ENCODE measurements at regions not wholly inside any gene's neighbourhood (a gene's known extent, or its start where the extent isn't known, plus 50 kb on each side); places are given as distances from the start of the nearest gene placed in this dataset.

DNA sequence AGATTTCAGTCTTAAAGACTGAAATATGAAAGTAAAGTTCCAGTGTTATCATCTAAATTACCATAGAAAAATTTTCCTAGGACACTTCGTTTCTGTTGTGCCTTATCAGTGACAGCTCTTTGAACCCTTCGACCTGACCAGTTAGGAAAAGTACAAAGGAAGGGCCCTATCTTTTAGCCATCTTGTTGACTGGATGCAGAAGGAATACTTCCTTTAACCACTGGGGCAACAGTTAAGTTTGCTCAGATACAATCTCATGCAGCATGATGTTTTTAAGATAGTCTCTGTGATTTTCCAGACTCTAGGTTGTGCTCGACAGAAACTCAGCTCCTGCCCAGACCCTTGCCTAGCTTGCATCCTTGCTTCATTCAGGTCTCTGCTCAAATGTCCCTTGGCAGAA is 210.5 kb upstream of the RPS6KA3 start:
- no peak for DNase-seq (ENCODE audit: low read depth in 3 of 3)

DNA sequence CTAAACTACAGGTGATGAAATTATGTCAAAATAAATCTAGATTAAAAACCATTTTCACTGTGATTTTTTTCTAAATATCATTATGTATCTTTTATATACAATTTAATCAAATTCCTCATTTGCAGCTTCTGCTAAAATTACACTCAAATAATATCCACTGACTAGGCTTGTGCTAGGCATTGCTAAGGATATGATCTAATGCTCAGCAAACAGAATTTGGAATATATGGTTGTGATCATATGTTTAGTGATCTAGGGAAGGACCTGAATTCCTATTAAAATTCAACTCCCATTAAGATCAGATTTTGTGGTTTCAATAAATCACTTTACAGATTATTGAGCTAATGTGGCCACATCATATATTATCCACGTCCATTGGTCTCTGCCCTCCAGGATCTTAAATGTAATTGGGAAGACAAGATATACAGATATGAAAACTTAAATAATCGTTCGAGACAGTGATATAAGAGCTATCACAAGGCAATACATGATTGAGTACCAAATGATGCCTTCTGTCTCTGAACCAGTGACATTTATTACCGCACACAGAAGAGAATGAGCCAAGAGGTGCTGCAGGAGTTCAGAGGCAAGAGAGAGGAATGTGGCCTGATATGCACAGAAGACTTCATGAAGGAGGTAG is 206.0 kb upstream of the RPS6KA3 start:
- no peak for DNase-seq (ENCODE audit: low read depth in 3 of 3)

DNA sequence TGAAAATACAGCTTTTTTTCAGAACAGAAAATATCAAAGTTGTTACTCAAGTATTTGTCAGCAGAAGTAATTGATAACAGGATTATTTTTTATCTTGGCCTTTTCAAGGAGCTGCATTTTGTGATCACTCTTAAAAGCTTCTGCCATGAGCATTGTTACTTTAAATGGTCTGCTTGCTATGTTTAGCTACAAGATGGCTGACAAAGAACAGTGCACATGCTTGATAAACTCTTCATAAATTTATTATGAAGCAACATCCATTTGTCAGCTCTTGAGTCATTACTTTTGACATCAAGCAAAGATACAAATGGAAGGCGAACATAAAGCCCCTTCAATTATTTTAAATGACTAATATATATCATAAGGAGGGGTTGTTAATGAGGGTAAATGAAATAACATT is 205.4 kb upstream of the RPS6KA3 start:
- DNase-seq (ENCODE audit: low read depth in 3 of 3) = no peak

DNA sequence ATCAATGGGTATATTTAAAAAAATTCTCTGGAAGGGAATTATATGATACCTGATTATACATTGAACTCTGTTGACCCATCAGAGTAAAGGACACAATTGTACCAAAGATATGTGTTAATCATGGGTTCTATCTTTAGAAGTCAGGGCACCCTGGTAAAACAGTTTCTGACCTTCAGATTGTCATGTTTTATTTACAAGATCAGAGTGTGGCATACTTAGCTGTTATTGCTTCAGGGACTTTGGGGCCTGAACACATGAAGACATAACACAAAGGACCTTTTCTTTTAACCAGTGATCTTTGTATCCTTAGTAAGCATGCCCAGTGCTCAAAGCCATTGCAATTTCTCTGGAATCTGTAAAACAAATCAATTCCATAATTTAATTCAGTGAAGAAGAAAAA is 204.8 kb upstream of the RPS6KA3 start:
- DNase-seq (ENCODE audit: low read depth in 3 of 3) = no peak

DNA sequence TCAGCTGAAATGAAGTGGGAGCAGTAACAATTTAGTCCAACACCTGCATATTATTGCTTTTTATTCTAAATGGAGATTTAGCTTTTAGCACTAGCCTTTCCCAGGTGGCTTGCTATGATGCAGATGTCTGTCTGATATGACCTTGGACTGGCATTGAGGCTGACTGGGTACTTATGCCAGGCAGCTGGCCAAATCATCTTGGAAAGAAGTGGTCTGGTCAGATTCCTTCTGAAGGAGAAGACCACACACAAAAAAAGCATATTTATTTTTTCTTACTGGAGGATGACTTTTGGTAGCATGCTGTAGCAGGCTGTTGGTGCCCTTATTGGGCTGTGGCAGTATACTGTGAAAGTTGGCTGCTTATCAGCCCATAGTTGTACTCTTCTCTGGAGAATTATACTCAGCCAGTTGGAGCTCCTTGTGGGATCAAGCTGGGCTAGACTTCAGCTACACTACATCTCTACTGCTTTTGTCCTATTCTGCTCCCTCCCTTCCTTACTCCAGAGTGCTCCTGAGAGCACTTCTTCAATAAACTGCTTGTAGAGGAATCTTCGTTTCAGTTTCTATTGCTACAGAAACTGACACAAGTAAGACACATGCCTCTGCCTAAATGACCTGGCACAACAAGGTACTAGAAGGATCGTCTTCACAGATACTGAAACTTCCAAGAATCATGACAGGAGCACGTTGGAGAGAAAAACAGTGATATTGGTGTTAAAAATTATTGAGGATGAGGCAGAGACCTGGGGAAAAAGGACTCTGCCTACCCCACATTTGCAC is 196.8 kb upstream of the RPS6KA3 start:
- no peak for DNase-seq (ENCODE audit: low read depth in 3 of 3)

GRCh38 chrX:20461576-20461975 is 194.9 kb upstream of the RPS6KA3 start:
- DNase-seq (ENCODE audit: low read depth in 3 of 3) = no peak

DNA sequence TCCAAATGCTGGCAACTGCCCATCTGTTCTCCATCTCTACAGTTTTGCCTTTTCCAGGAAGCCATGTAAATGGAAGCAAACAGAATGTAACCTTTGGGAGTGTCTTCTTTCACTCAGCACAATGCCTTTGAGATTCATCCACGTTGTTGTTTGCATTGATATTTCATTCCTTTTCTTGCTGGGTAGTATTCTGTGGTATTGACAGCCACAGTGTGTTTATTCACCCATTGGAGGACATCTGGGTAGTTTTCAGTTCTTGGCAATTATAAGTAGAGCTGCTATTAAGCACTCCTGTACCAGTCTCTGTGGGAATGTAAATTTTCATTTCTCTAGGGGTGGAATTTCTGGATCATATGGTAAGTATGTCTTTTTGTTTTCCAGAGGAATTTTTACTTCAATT is 194.3 kb upstream of the RPS6KA3 start:
- no peak for DNase-seq (ENCODE audit: low read depth in 3 of 3)

DNA sequence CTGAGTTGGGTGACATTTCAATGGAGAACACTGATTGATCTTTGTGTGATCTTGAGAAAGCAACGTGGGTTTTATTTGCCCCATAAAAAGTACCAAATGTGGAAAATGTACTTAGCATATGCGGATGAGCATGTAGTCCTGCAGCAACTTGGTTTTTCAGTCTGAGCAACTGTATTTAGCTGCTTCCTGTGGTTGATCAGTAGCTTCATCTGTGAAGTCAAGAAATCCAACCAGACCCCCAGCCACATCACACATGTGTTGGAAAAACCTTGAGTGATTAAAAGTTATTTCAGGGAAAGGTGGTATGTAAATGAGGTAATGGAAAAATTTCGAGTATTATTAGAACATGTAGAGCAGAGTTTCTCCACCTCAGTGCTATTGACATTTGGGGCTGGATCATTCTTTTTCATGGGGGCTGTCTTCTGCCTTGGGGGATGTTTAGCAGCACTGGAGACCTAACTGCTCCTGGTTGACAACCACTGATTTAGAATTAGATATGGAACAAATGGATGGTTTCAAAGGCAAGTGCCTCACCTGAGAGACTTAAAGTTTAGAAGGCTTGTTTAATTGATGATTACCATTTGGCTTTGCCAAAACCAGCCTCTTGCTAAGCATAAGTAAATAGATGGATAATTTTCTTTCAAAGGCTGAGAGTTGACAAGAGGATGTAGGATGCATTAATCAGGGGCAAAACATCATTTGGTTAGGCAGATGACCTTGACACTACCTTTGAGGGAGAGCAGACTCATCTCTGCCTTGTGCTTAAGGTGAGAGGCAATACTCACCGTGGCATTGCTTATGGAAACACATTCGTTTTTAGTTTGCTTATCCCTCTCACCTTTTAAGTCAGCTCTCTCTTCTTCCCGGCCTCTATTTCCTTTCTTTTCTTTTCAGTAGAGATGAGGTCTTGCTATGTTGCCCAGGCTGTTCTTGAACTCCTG is 193.0 kb upstream of the RPS6KA3 start:
- DNase-seq (ENCODE audit: low read depth in 3 of 3) = no peak

GRCh38 chrX:20456971-20457370 is 190.3 kb upstream of the RPS6KA3 start:
- no peak for DNase-seq (ENCODE audit: low read depth in 3 of 3)

DNA sequence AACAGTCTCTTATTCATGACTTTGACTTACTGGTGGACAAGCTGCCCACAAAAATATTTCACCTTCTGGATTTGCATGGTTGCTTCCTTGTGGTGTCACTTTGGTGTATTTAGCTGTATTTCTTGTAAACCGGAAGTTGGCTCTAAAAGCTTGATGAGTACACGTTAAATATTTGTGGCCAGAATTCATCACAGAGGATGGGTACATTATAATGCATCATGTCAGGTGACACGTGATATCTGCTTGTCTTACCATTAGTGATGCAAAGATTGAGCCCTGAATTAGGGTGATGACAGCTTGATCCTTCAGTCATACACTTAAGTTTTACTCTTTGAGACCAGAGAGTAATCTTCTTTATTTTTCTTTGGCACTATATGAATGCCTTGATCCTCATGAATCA is 188.3 kb upstream of the RPS6KA3 start:
- no peak for DNase-seq (ENCODE audit: low read depth in 3 of 3)

DNA sequence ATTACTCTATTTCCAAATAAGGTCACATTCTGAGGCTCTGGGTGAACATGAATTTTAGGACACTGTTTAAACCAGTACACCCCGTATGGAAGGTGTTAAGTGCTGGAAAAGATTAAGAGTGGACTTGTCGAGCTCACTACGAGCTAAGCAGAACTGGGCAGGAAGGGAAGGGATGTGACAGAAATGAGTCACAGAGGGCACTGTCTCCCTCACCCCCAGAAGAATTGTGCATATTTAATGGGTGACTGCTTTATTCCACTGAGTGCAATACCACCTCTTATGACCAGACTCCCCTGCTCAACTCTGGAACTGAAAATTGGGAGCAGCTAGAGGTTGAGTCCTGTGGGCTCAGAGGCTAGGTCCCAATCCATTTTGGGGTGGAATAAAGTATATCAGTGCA is 187.4 kb upstream of the RPS6KA3 start:
- no peak for DNase-seq (ENCODE audit: low read depth in 3 of 3)

DNA sequence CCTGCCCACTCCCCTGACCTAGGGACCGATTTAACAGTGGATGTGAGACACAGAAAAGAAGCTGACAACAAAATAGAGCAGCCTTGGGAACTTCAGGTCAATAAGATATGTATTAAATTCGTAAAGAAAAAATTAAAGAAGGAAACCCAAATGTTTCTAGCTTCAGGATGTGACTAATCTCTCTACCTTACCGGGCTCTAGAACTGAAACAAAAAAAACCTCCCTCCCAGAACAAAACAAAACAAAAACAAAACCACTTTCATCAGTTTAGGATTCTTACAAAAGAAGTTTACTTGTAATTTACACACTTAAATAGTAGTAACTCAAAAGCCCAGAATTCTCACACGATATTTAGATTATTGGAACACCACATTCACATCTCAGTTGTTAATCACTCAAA is 185.8 kb upstream of the RPS6KA3 start:
- DNase-seq (ENCODE audit: low read depth in 3 of 3) = no peak

DNA sequence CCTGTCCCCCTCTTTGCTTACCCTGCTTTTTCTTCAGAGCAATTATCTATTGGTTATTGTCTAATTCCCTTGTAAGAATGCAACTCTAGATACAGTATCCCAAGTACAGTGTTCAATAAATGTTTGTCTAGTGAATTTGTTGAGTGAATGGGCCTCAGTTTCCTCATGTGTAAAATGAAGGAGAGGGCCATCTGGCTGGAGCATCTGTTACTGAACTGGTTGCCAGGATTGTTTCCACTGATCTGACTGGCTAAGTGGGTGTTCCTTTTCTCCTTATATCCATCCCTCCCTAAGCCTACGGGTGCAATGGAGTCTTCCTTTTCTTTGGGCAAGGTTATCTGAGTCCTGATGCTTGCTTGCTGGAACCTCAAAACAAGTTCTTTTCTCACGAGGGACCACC is 185.2 kb upstream of the RPS6KA3 start:
- DNase-seq (ENCODE audit: low read depth in 3 of 3) = no peak

DNA sequence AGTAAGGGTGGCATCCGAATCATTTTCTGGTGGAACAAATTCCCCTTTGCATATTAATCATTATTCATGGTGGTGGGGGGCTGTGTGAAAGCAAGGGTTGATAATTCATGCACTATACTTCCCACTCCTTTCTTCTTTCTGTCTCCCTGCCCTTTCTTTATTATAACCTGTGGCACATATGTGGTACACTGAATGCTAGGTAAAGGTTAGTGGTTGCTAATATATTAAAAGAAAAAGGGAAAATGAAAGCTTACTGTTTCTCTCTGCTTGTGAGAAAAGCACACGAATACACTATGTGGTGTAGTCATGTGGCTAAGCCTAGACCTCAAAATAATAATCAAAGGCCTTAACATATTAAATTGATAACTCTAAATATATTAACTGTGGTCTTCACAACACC is 178.4 kb upstream of the RPS6KA3 start:
- DNase-seq (ENCODE audit: low read depth in 3 of 3) = no peak

DNA sequence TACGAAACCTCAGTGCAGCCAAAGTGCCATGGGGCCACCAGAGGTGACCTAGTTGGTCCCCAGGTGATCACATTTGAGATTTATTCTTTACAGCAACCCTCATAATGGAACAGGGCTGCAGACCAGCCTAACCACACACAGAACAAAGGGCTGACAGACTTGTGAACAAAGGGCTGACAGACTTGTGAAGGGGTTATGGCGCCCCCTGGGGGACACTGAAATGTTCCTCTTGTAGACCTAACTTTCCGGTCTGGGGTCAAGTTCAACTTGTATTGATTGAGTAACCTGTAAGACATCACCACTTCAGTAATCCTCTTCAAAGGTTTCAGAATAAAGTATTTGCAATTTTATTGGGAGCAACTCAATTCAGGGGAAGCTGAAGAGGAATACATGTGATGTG is 175.9 kb upstream of the RPS6KA3 start:
- peak; percentile 69 to 80 (median 73) for DNase-seq (ENCODE audit: low read depth in 3 of 3)

- no peak for DNase-seq (ENCODE audit: low read depth in 3 of 3)
Measured at GRCh38 chrX:20441123-20441522, 174.4 kb upstream of the RPS6KA3 start.

- DNase-seq (ENCODE audit: low read depth in 3 of 3) = no peak
Measured at GRCh38 chrX:20438871-20439526, 172.3 kb upstream of the RPS6KA3 start.

- DNase-seq (ENCODE audit: low read depth in 3 of 3) = no peak
Measured at GRCh38 chrX:20437683-20438082, 171.0 kb upstream of the RPS6KA3 start.

DNA sequence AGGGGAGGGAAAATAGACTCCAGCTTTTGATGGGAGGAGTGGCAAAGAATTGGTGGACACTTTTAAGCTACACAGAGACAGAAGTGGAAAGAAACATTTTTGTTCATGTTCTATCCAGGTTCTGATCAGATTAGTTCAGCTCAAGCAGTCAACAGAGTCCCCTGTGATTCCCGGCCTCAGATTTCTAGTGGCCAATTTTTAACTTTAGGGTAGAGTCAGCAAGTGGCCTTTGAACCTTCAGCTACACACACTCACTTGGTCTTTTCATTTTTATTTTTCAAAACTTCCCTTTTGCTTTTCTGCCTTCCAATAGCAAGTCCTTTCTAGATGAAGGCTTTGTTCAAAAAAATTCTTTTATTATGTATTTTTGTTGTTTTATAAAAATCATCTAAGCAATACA is 169.2 kb upstream of the RPS6KA3 start:
- DNase-seq (ENCODE audit: low read depth in 3 of 3) = no peak

DNA sequence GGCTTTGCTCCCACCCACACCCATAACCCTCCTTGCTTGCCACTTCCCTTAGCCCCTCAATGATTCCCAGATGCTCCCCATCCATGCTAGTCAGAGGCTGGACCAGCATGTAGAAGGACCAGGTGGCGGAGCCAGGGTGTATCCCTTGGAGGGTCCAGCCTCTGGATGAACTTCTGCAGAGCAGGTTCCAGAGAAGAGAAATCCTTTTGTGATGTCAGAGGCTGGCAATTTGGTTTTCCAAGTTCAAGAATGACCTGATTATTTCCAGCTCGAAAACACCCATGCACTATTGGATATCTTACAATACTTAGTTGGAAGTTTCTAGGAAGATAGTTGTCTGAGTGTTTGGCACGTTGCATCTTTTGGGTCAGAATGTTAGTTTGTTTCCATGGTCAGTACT is 168.3 kb upstream of the RPS6KA3 start:
- DNase-seq (ENCODE audit: low read depth in 3 of 3) = no peak

GRCh38 chrX:20433388-20433775 is 166.7 kb upstream of the RPS6KA3 start:
- no peak for DNase-seq (ENCODE audit: low read depth in 3 of 3)

GRCh38 chrX:20432746-20433387 is 166.2 kb upstream of the RPS6KA3 start:
- no peak for DNase-seq (ENCODE audit: low read depth in 3 of 3)
